SK-N-SH (cell line): ENCODE measurements at regions not wholly inside any gene's neighbourhood (a gene's known extent, or its start where the extent isn't known, plus 50 kb on each side); places are given as distances from the start of the nearest gene placed in this dataset.

Experiments
- CTCF ChIA-PET: fragments of 300-600, 350-600 bp; formaldehyde crosslinking; extraction: SDS; loops from one replicate; lab custom pipeline; 2021; lab: Yijun Ruan, JAX
- POLR2A ChIA-PET: fragments of 350-600 bp; sonication (Branson Sonifier 250); formaldehyde crosslinking; extraction: SDS; loops from one replicate; lab custom pipeline; 2020; ENCODE audit warnings: antibody characterized with exemption, inconsistent platforms; lab: Yijun Ruan, JAX
- DNase-seq: peaks from one replicate; pipeline ENCODE4 v3.0.0; 2012
- H2AFZ ChIP-seq: fragments of 200-600 bp; sonication (generic); 2 replicates; pipeline ENCODE4 v1.8.1; 2016; ENCODE audit warnings: antibody characterized with exemption, mild to moderate bottlenecking, low read depth
- H3F3A ChIP-seq: fragments of 200-600 bp; sonication (generic); replicated peaks from 2 replicates; pipeline ENCODE3; 2016; ENCODE audit warnings: antibody characterized with exemption, mild to moderate bottlenecking; ENCODE audit not compliant: insufficient read depth
- H3K27ac ChIP-seq, 2 experiments: fragments of 200-500 bp in 1 of 2; fragments of 200-600 bp in 1 of 2; sonication (Bioruptor generic) in 1 of 2; sonication (generic), shearing (Covaris generic) in 1 of 2; 2 replicates each; pipeline versions ENCODE4 v1.5.1 to v1.6.1; 2014 to 2016; ENCODE audit warnings: low read depth in 2 of 2, inconsistent platforms in 1 of 2, low read length in 1 of 2, mild to moderate bottlenecking in 1 of 2, mixed read lengths in 1 of 2
- H3K27me3 ChIP-seq: fragments of 200-600 bp; sonication (generic), shearing (Covaris generic); 2 replicates; pipeline ENCODE4 v1.6.1; 2016; ENCODE audit warnings: mixed run types; ENCODE audit not compliant: insufficient read depth
- H3K36me3 ChIP-seq, 2 experiments: fragments of 200-500 bp in 1 of 2; fragments of 200-600 bp in 1 of 2; sonication (Bioruptor generic) in 1 of 2; sonication (generic) in 1 of 2; replicated peaks in 1 of 2; 2 replicates each; pipeline versions ENCODE3 to v1.5.1; 2014 to 2016; ENCODE audit warnings: low read length in 1 of 2, mild to moderate bottlenecking in 1 of 2; ENCODE audit not compliant: insufficient read depth in 2 of 2, control insufficient read depth in 1 of 2
- H3K4me1 ChIP-seq, 2 experiments: fragments of 200-500 bp in 1 of 2; fragments of 200-600 bp in 1 of 2; sonication (Bioruptor generic) in 1 of 2; sonication (generic), shearing (Covaris generic) in 1 of 2; 2 replicates each; pipeline versions ENCODE4 v1.5.1 to v1.6.1; 2014 to 2016; ENCODE audit warnings: low read depth in 1 of 2, low read length in 1 of 2, mixed run types in 1 of 2; ENCODE audit not compliant: insufficient read depth in 2 of 2, control insufficient read depth in 1 of 2
- H3K4me2 ChIP-seq: fragments of 200-600 bp; sonication (generic), shearing (Covaris generic); 2 replicates; pipeline ENCODE4 v1.6.1; 2017; ENCODE audit warnings: mixed run types
- H3K4me3 ChIP-seq, 2 experiments: fragments of 200-500 bp in 1 of 2; fragments of 200-600 bp in 1 of 2; sonication (Bioruptor generic) in 1 of 2; sonication (generic), shearing (Covaris generic) in 1 of 2; 2 replicates each; pipeline versions ENCODE4 v1.5.1 to v1.8.1; 2014 to 2016; ENCODE audit warnings: low read depth in 2 of 2, inconsistent platforms in 1 of 2, low read length in 1 of 2, mild to moderate bottlenecking in 1 of 2, mixed read lengths in 1 of 2, moderate library complexity in 1 of 2
- H3K79me2 ChIP-seq: fragments of 200-600 bp; sonication (generic); 2 replicates; pipeline ENCODE4 v1.8.1; 2017; ENCODE audit warnings: mild to moderate bottlenecking; ENCODE audit not compliant: insufficient read depth
- H3K9ac ChIP-seq: fragments of 200-600 bp; sonication (generic); 2 replicates; pipeline ENCODE4 v1.6.1; 2017; ENCODE audit warnings: mixed run types
- H3K9me2 ChIP-seq: fragments of 200-600 bp; sonication (generic); 2 replicates; pipeline ENCODE4 v1.6.1; 2017; ENCODE audit warnings: mixed run types
- H3K9me3 ChIP-seq: fragments of 200-600 bp; sonication (generic); 2 replicates; pipeline ENCODE4 v1.6.1; 2017; ENCODE audit warnings: mixed run types, mild to moderate bottlenecking, moderate library complexity
- H4K20me1 ChIP-seq: fragments of 200-600 bp; sonication (generic); 2 replicates; pipeline ENCODE4 v1.6.1; 2017; ENCODE audit warnings: mild to moderate bottlenecking, mixed run types; ENCODE audit not compliant: insufficient read depth
- CHD2 ChIP-seq: fragments of 150-350 bp; IDR thresholded peaks from 2 replicates; pipeline ENCODE4 v1.6.1; 2018; ENCODE audit warnings: low read length; ENCODE audit not compliant: partially characterized antibody
- CTCF ChIP-seq: fragments of 200-600 bp; sonication (generic); IDR thresholded peaks from 2 replicates; pipeline ENCODE4 v1.6.1; 2017; ENCODE audit warnings: antibody characterized with exemption, mild to moderate bottlenecking, moderate library complexity
- EP300 ChIP-seq, 2 experiments: IDR thresholded peaks; 2 replicates each; pipeline versions ENCODE4 v1.4.0 to v1.6.1; 2012; ENCODE audit warnings: borderline replicate concordance in 1 of 2, low read depth in 1 of 2, low read length in 1 of 2
- EZH2phosphoT487 ChIP-seq: fragments of 200-600 bp; sonication (generic); IDR thresholded peaks from 2 replicates; pipeline ENCODE4 v1.6.1; 2017; ENCODE audit warnings: low read depth, mixed run types, mild to moderate bottlenecking, antibody characterized with exemption, moderate library complexity, borderline replicate concordance
- FOSL2 ChIP-seq: IDR thresholded peaks from 2 replicates; pipeline ENCODE4 v1.4.0; 2012; ENCODE audit warnings: low read depth, mild to moderate bottlenecking, moderate library complexity, borderline replicate concordance
- GABPA ChIP-seq: IDR thresholded peaks from 2 replicates; pipeline ENCODE4 v1.4.0; 2012; ENCODE audit warnings: low read depth, mild to moderate bottlenecking
- JUND ChIP-seq: IDR thresholded peaks from 2 replicates; pipeline ENCODE4 v1.4.0; 2012
- MAX ChIP-seq: IDR thresholded peaks from 2 replicates; pipeline ENCODE4 v1.4.0; 2012; ENCODE audit warnings: low read depth
- MXI1 ChIP-seq: IDR thresholded peaks from 2 replicates; pipeline ENCODE4 v1.6.1; 2012; ENCODE audit warnings: mild to moderate bottlenecking, low read depth, low read length, improper control_type of control experiment
- NFIC ChIP-seq: IDR thresholded peaks from 2 replicates; pipeline ENCODE4 v1.4.0; 2012; ENCODE audit warnings: borderline replicate concordance
- POLR2AphosphoS5 ChIP-seq: IDR thresholded peaks from 2 replicates; pipeline ENCODE4 v1.6.1; 2012; ENCODE audit warnings: low read depth, low read length
- RAD21 ChIP-seq: IDR thresholded peaks from 2 replicates; pipeline ENCODE4 v1.6.1; 2012; ENCODE audit warnings: mild to moderate bottlenecking, low read length
- RCOR1 ChIP-seq: fragments of 150-350 bp; IDR thresholded peaks from 2 replicates; pipeline ENCODE4 v1.6.1; 2017; ENCODE audit warnings: antibody characterized with exemption, low read length
- REST ChIP-seq: IDR thresholded peaks from 2 replicates; pipeline ENCODE4 v1.6.1; 2012; ENCODE audit warnings: mild to moderate bottlenecking, low read depth, low read length, moderate library complexity
- RFX5 ChIP-seq: IDR thresholded peaks from 2 replicates; pipeline ENCODE4 v1.6.1; 2012; ENCODE audit warnings: mild to moderate bottlenecking, improper control_type of control experiment, low read length
- SIN3A ChIP-seq: IDR thresholded peaks from 2 replicates; pipeline ENCODE4 v1.6.1; 2012; ENCODE audit warnings: low read depth, mild to moderate bottlenecking, low read length, moderate library complexity, borderline replicate concordance
- TCF12 ChIP-seq: IDR thresholded peaks from 2 replicates; pipeline ENCODE4 v1.4.0; 2012
- USF1 ChIP-seq: IDR thresholded peaks from 2 replicates; pipeline ENCODE4 v1.4.0; 2012; ENCODE audit warnings: low read depth, borderline replicate concordance
- WGBS: methylation state at CpG from one replicate; pipeline ENCODE4 v1.1.6; 2017; ENCODE audit warnings: low lambda C conversion rate; 5-methylcytosine and 5-hydroxymethylcytosine counted together
- TF ChIP-seq, protein P1 (sequence below): fragments of 150-350 bp; IDR thresholded peaks from 2 replicates; pipeline ENCODE4 v1.6.1; 2016; ENCODE audit warnings: mild to moderate bottlenecking, low read depth, low read length
- TF ChIP-seq, protein P2 (sequence below): IDR thresholded peaks from 2 replicates; pipeline ENCODE4 v1.4.0; 2012; ENCODE audit warnings: low read depth, borderline replicate concordance

DNA sequence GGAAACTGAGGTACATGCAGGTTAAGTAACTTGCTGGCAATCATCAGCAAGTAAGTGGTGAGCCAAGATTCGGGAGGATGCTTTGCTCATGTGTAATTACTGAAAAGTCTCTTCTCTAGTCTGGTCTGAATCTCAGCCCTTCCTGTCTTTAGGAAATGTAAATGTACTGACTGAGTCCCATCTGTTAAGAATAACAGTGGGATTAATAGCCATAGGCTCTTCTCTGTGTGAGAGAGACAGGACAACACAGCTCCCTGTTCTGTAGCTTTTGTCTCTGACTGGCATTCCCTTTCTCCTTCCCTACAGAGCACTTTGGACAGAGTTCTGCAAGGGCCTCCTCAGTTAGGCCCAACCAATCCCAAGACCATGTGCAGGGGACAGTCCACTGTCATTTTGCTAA is 131.3 kb upstream of the OGFRL1 start (continued):
- TF ChIP-seq RCOR1: no peak
- TF ChIP-seq RAD21: no peak
- TF ChIP-seq, protein P1, sequence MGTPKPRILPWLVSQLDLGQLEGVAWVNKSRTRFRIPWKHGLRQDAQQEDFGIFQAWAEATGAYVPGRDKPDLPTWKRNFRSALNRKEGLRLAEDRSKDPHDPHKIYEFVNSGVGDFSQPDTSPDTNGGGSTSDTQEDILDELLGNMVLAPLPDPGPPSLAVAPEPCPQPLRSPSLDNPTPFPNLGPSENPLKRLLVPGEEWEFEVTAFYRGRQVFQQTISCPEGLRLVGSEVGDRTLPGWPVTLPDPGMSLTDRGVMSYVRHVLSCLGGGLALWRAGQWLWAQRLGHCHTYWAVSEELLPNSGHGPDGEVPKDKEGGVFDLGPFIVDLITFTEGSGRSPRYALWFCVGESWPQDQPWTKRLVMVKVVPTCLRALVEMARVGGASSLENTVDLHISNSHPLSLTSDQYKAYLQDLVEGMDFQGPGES: no peak
- TF ChIP-seq, all 33 proteins: peak for 0

- no peak overlapping the region for H3K27ac ChIP-seq
- POLR2A ChIA-PET: no interaction called here
- H3K4me2 ChIP-seq: no peak overlapping the region
- DNase-seq: no peak
- no peaks in the 10 kb centered on the region for H3K9me2 ChIP-seq
- no peak overlapping the region for H2AFZ ChIP-seq
- H3K27me3 ChIP-seq: no peaks in the 10 kb centered on the region
- H3K36me3 ChIP-seq: no peaks in the 10 kb centered on the region
- no peak overlapping the region for H3K4me3 ChIP-seq
- TF ChIP-seq, protein P1: no peak
- TF ChIP-seq, protein P2, sequence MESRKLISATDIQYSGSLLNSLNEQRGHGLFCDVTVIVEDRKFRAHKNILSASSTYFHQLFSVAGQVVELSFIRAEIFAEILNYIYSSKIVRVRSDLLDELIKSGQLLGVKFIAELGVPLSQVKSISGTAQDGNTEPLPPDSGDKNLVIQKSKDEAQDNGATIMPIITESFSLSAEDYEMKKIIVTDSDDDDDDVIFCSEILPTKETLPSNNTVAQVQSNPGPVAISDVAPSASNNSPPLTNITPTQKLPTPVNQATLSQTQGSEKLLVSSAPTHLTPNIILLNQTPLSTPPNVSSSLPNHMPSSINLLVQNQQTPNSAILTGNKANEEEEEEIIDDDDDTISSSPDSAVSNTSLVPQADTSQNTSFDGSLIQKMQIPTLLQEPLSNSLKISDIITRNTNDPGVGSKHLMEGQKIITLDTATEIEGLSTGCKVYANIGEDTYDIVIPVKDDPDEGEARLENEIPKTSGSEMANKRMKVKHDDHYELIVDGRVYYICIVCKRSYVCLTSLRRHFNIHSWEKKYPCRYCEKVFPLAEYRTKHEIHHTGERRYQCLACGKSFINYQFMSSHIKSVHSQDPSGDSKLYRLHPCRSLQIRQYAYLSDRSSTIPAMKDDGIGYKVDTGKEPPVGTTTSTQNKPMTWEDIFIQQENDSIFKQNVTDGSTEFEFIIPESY: no peak
- TF ChIP-seq GABPA: no peak
- TF ChIP-seq CTCF: no peak
- TF ChIP-seq SIN3A: no peak
- no peak for TF ChIP-seq TCF12
- no peak for TF ChIP-seq RFX5
- no peak for TF ChIP-seq MAX
- TF ChIP-seq NFIC: no peak
- TF ChIP-seq REST: no peak
- no peak for TF ChIP-seq POLR2AphosphoS5
- no peak for TF ChIP-seq FOSL2
- no peak for TF ChIP-seq JUND
- TF ChIP-seq USF1: no peak
- no peak for TF ChIP-seq CHD2
- no peak for TF ChIP-seq EZH2phosphoT487
- TF ChIP-seq EP300 (IDR thresholded peaks at IDR 0.05; ENCODE audit: borderline replicate concordance in 1 of 2, low read depth in 1 of 2, low read length in 1 of 2): no peak
- no peak for TF ChIP-seq MXI1
- H3K79me2 ChIP-seq: no peaks in the 10 kb centered on the region
- no peaks in the 10 kb centered on the region for H3K9me3 ChIP-seq
- CTCF ChIA-PET: interaction anchor here (1.0 to 1.2 kb wide), 2 partner anchors 11 to 26 kb away, joined by 3 to 5 read pairs; no protein-coding TSS in a partner anchor
- no peaks in the 10 kb centered on the region for H3F3A ChIP-seq
- no peaks in the 10 kb centered on the region for H4K20me1 ChIP-seq
- H3K9ac ChIP-seq: no peak overlapping the region
- H3K4me1 ChIP-seq: no peaks in the 10 kb centered on the region
- WGBS: 71% methylated on average over 14 of the region's 22 CpGs
These were observed 123.7 kb upstream of the OGFRL1 start for GRCh38 chr6:71164890-71165289.
